Stimulated activated CD8-positive, alpha-beta memory T cell treated with anti-CD3 and anti-CD28 coated beads, Interleukin-2, amount 100 ng/mL, for 1 hour (primary cell): ENCODE measurements at regions not wholly inside any gene's neighbourhood (a gene's known extent, or its start where the extent isn't known, plus 50 kb on each side); places are given as distances from the start of the nearest gene placed in this dataset.

ENCODE experiments used
- DNase-seq, 2 donors: peaks; one replicate each; pipeline ENCODE4 v3.0.0-alpha.2; 2020; ENCODE audit warnings: low read depth in 2 of 2

GRCh38 chr2:5842326-5842725 lies 150.1 kb downstream of the SOX11 start:
- DNase-seq: no peak

GRCh38 chr2:5845798-5846330 lies 153.7 kb downstream of the SOX11 start:
- no peak for DNase-seq

GRCh38 chr2:5846881-5847280 lies 154.7 kb downstream of the SOX11 start:
- DNase-seq: no peak

- DNase-seq: no peak
These were observed 157.4 kb downstream of the SOX11 start for GRCh38 chr2:5849562-5849961.

GRCh38 chr2:5851410-5851809 lies 159.2 kb downstream of the SOX11 start:
- DNase-seq: no peak

- DNase-seq: no peak
These were observed 162.6 kb downstream of the SOX11 start for GRCh38 chr2:5854797-5855196.

GRCh38 chr2:5867056-5867455 lies 174.9 kb downstream of the SOX11 start:
- no peak for DNase-seq

- no peak for DNase-seq
These were observed 176.7 kb downstream of the SOX11 start for GRCh38 chr2:5868931-5869330.

GRCh38 chr2:5869936-5870335 lies 177.8 kb downstream of the SOX11 start:
- no peak for DNase-seq

- DNase-seq: no peak
These were observed 185.2 kb downstream of the SOX11 start for GRCh38 chr2:5877360-5877759.

GRCh38 chr2:5885451-5886173 lies 193.4 kb downstream of the SOX11 start:
- no peak for DNase-seq

GRCh38 chr2:5886462-5886861 lies 194.3 kb downstream of the SOX11 start:
- no peak for DNase-seq

- DNase-seq: no peak
These were observed 195.9 kb downstream of the SOX11 start for GRCh38 chr2:5888126-5888525.

- DNase-seq: no peak
These were observed 197.3 kb downstream of the SOX11 start for GRCh38 chr2:5889519-5889918.

GRCh38 chr2:5894355-5894754 lies 202.2 kb downstream of the SOX11 start:
- no peak for DNase-seq

GRCh38 chr2:5895284-5895683 lies 203.1 kb downstream of the SOX11 start:
- no peak for DNase-seq

GRCh38 chr2:5897249-5897648 lies 205.1 kb downstream of the SOX11 start:
- DNase-seq: no peak

GRCh38 chr2:5898667-5899066 lies 206.5 kb downstream of the SOX11 start:
- DNase-seq: no peak

- DNase-seq: no peak
These were observed 213.5 kb downstream of the SOX11 start for GRCh38 chr2:5905661-5906060.

- no peak for DNase-seq
These were observed 215.9 kb downstream of the SOX11 start for GRCh38 chr2:5908071-5908470.

GRCh38 chr2:5911718-5912117 lies 219.5 kb downstream of the SOX11 start:
- no peak for DNase-seq

- DNase-seq: no peak
These were observed 221.7 kb downstream of the SOX11 start for GRCh38 chr2:5913711-5914395.
